IMR-90 (cell line): ENCODE measurements at regions not wholly inside any gene's neighbourhood (a gene's known extent, or its start where the extent isn't known, plus 50 kb on each side); places are given as distances from the start of the nearest gene placed in this dataset.

ENCODE experiments used
- ATAC-seq: fragments of 200-7000 bp; cut with Tn5 transposase; 2 replicates; pipeline ENCODE4 v1.9.1; 2020; ENCODE audit warnings: low read depth, mild to moderate bottlenecking, moderate library complexity
- BruUV-seq: library from RNA; stranded (reverse); fragments of 400-500 nt; replicated peaks from 2 replicates; lab custom pipeline; 2021; lab: Mats Ljungman, UMichigan
- CTCF ChIA-PET: fragments of 300-600 bp; formaldehyde crosslinking; extraction: SDS; loops from one replicate; lab custom pipeline; 2021; ENCODE audit warnings: antibody characterized with exemption; lab: Yijun Ruan, JAX
- POLR2A ChIA-PET: fragments of 300-600 bp; sonication (Branson Sonifier 250); formaldehyde crosslinking; loops from one replicate; lab custom pipeline; 2022; ENCODE audit warnings: antibody characterized with exemption; ENCODE audit not compliant: unreplicated experiment; lab: Charles Lee
- DNase-seq: peaks from one replicate; pipeline ENCODE4 v3.0.0; 2013
- H2AFZ ChIP-seq: replicated peaks from 2 replicates; pipeline ENCODE3; 2013; ENCODE audit warnings: low read length, mild to moderate bottlenecking; ENCODE audit not compliant: poor library complexity
- H2AK5ac ChIP-seq: 2 replicates; pipeline ENCODE4 v1.6.1; 2013; ENCODE audit warnings: low read depth, low read length, inconsistent platforms
- H2AK9ac ChIP-seq: replicated peaks from 2 replicates; pipeline ENCODE3; 2013; ENCODE audit warnings: mild to moderate bottlenecking, low read depth, low read length, moderate library complexity; ENCODE audit not compliant: poor library complexity
- H2BK120ac ChIP-seq: 2 replicates; pipeline ENCODE4 v1.6.1; 2013; ENCODE audit warnings: low read depth, low read length, inconsistent platforms
- H2BK15ac ChIP-seq: 3 replicates; pipeline ENCODE4 v1.6.1; 2013; ENCODE audit warnings: low read depth, low read length, inconsistent platforms
- H2BK20ac ChIP-seq: 2 replicates; pipeline ENCODE4 v1.6.1; 2013; ENCODE audit warnings: low read depth, mild to moderate bottlenecking, inconsistent platforms, low read length, moderate library complexity
- H2BK5ac ChIP-seq: 2 replicates; pipeline ENCODE4 v1.6.1; 2013; ENCODE audit warnings: mild to moderate bottlenecking, low read depth, low read length, inconsistent platforms; ENCODE audit not compliant: poor library complexity, severe bottlenecking
- H3K14ac ChIP-seq: replicated peaks from 2 replicates; pipeline ENCODE4 v1.6.1; 2013; ENCODE audit warnings: low read depth, low read length, inconsistent platforms
- H3K18ac ChIP-seq: 2 replicates; pipeline ENCODE4 v1.6.1; 2013; ENCODE audit warnings: low read depth, low read length, control low read depth
- H3K23ac ChIP-seq: 2 replicates; pipeline ENCODE4 v1.6.1; 2013; ENCODE audit warnings: low read depth, low read length, inconsistent platforms
- H3K27ac ChIP-seq: 2 replicates; pipeline ENCODE4 v1.5.1; 2013; ENCODE audit warnings: mild to moderate bottlenecking, control low read depth, low read length; ENCODE audit not compliant: insufficient read depth
- H3K27me3 ChIP-seq: 2 replicates; pipeline ENCODE4 v1.6.1; 2013; ENCODE audit warnings: low read length; ENCODE audit not compliant: control insufficient read depth, insufficient read depth
- H3K36me3 ChIP-seq: 2 replicates; pipeline ENCODE4 v1.6.1; 2013; ENCODE audit warnings: low read length, mixed read lengths; ENCODE audit not compliant: control insufficient read depth, insufficient read depth
- H3K4ac ChIP-seq: 2 replicates; pipeline ENCODE4 v1.6.1; 2013; ENCODE audit warnings: low read depth, low read length, inconsistent platforms
- H3K4me1 ChIP-seq: 2 replicates; pipeline ENCODE4 v1.6.1; 2013; ENCODE audit warnings: low read length, mixed read lengths; ENCODE audit not compliant: control insufficient read depth, insufficient read depth
- H3K4me2 ChIP-seq: 2 replicates; pipeline ENCODE4 v1.6.1; 2013; ENCODE audit warnings: low read depth, mild to moderate bottlenecking, control low read depth, low read length, moderate library complexity
- H3K4me3 ChIP-seq: 2 replicates; pipeline ENCODE4 v1.5.1; 2013; ENCODE audit warnings: low read depth, mild to moderate bottlenecking, control low read depth, low read length, moderate library complexity; ENCODE audit not compliant: insufficient read depth
- H3K56ac ChIP-seq: 2 replicates; pipeline ENCODE4 v1.6.1; 2013; ENCODE audit warnings: low read length, inconsistent platforms; ENCODE audit not compliant: insufficient read depth; ENCODE audit errors: extremely low read depth
- H3K79me1 ChIP-seq, 2 experiments: 2 replicates each; pipeline ENCODE4 v1.6.1; 2013; ENCODE audit warnings: low read length in 2 of 2, inconsistent platforms in 1 of 2, low read depth in 1 of 2
- H3K9ac ChIP-seq: 2 replicates; pipeline ENCODE4 v1.6.1; 2013; ENCODE audit warnings: low read depth, low read length, control low read depth
- H3K9me1 ChIP-seq: 2 replicates; pipeline ENCODE4 v1.6.1; 2013; ENCODE audit warnings: low read length, inconsistent platforms; ENCODE audit not compliant: insufficient read depth
- H3K9me3 ChIP-seq: 2 replicates; pipeline ENCODE4 v1.6.1; 2013; ENCODE audit warnings: low read length; ENCODE audit not compliant: control insufficient read depth, insufficient read depth
- H4K20me1 ChIP-seq: 2 replicates; pipeline ENCODE4 v1.6.1; 2013; ENCODE audit warnings: low read length, inconsistent platforms; ENCODE audit not compliant: insufficient read depth
- H4K5ac ChIP-seq: 2 replicates; pipeline ENCODE4 v1.6.1; 2013; ENCODE audit warnings: mild to moderate bottlenecking, low read depth, low read length, control low read depth
- H4K8ac ChIP-seq, 2 experiments: 2 replicates each; pipeline ENCODE4 v1.6.1; 2013; ENCODE audit warnings: low read depth in 2 of 2, low read length in 2 of 2, control low read depth in 1 of 2, inconsistent platforms in 1 of 2
- H4K91ac ChIP-seq: 2 replicates; pipeline ENCODE4 v1.6.1; 2013; ENCODE audit warnings: low read depth, low read length, inconsistent platforms; ENCODE audit not compliant: insufficient read depth
- BHLHE40 ChIP-seq: fragments of 150-350 bp; IDR thresholded peaks from 2 replicates; pipeline ENCODE4 v1.6.1; 2016; ENCODE audit warnings: mild to moderate bottlenecking, low read depth, low read length
- CEBPB ChIP-seq: IDR thresholded peaks from 2 replicates; pipeline ENCODE4 v1.6.1; 2012; ENCODE audit warnings: low read depth, low read length, improper control_type of control experiment
- CHD1 ChIP-seq: IDR thresholded peaks from 2 replicates; pipeline ENCODE4 v1.6.1; 2012; ENCODE audit warnings: low read depth, low read length, improper control_type of control experiment
- FOS ChIP-seq: fragments of 150-350 bp; IDR thresholded peaks from 2 replicates; pipeline ENCODE4 v1.6.1; 2016; ENCODE audit warnings: low read depth, low read length
- MAFK ChIP-seq: IDR thresholded peaks from 2 replicates; pipeline ENCODE4 v1.6.1; 2012; ENCODE audit warnings: low read depth, low read length, improper control_type of control experiment
- MAZ ChIP-seq: IDR thresholded peaks from 2 replicates; pipeline ENCODE4 v1.6.1; 2012; ENCODE audit warnings: low read depth, mild to moderate bottlenecking, low read length, improper control_type of control experiment, moderate library complexity, borderline replicate concordance
- MXI1 ChIP-seq: IDR thresholded peaks from 2 replicates; pipeline ENCODE4 v1.6.1; 2012; ENCODE audit warnings: low read depth, mild to moderate bottlenecking, low read length, moderate library complexity, borderline replicate concordance
- NFE2L2 ChIP-seq: fragments of 150-350 bp; IDR thresholded peaks from 2 replicates; pipeline ENCODE4 v1.6.1; 2016; ENCODE audit warnings: low read depth, mild to moderate bottlenecking, low read length
- POLR2A ChIP-seq: IDR thresholded peaks from 2 replicates; pipeline ENCODE4 v1.6.1; 2012; ENCODE audit warnings: mild to moderate bottlenecking, low read depth, low read length
- RAD21 ChIP-seq: IDR thresholded peaks from 2 replicates; pipeline ENCODE4 v1.6.1; 2012; ENCODE audit warnings: low read length, improper control_type of control experiment
- RCOR1 ChIP-seq: IDR thresholded peaks from 2 replicates; pipeline ENCODE4 v1.6.1; 2012; ENCODE audit warnings: mild to moderate bottlenecking, low read length, improper control_type of control experiment; ENCODE audit not compliant: insufficient replicate concordance
- RFX5 ChIP-seq: IDR thresholded peaks from 2 replicates; pipeline ENCODE4 v1.8.0; 2012; ENCODE audit warnings: low read depth, mild to moderate bottlenecking, low read length, moderate library complexity
- SMC3 ChIP-seq: fragments of 150-350 bp; IDR thresholded peaks from 2 replicates; pipeline ENCODE4 v1.6.1; 2016; ENCODE audit warnings: low read depth, mild to moderate bottlenecking, antibody characterized with exemption, low read length, moderate library complexity
- WGBS, 2 experiments: methylation state at CpG; one replicate each; pipeline versions ENCODE4 v1.1.5 to v1.1.7; 2013; ENCODE audit warnings: missing lambda C conversion rate in 2 of 2; ENCODE audit not compliant: insufficient read length in 1 of 2; ENCODE audit errors: extremely low coverage in 2 of 2; 5-methylcytosine and 5-hydroxymethylcytosine counted together
- dilution Hi-C: fragments of 300-500 bp; cut with HindIII; formaldehyde crosslinking; loops from one replicate; pipeline ENCODE4 v1.14.3; 2018; ENCODE audit warnings: low sequenced_read_pairs; ENCODE audit not compliant: unreplicated experiment
- in situ Hi-C: fragments of 300-500 bp; cut with MboI; formaldehyde crosslinking; loops from 3 replicates; pipeline ENCODE4 v1.14.3; 2019; ENCODE audit warnings: low sequenced_read_pairs, inconsistent platforms, mixed read lengths
- intact Hi-C: fragments of 100-400 bp; cut with micrococcal nuclease; formaldehyde crosslinking; loops from 2 replicates; pipeline ENCODE4 v1.10.0; 2022
- TF ChIP-seq, protein P1 (sequence below): fragments of 150-350 bp; IDR thresholded peaks from 2 replicates; pipeline ENCODE4 v1.6.1; 2017; ENCODE audit warnings: mild to moderate bottlenecking, antibody characterized with exemption, low read length, low read depth
- TF ChIP-seq, protein P2 (sequence below): fragments of 150-350 bp; IDR thresholded peaks from 2 replicates; pipeline ENCODE4 v1.6.1; 2016; ENCODE audit warnings: low read depth, mild to moderate bottlenecking, low read length, moderate library complexity, borderline replicate concordance
- TF ChIP-seq, protein P3 (sequence below): conservative IDR thresholded peaks from 2 replicates; pipeline ENCODE4 v1.5.1; 2012; ENCODE audit warnings: mild to moderate bottlenecking, low read depth, low read length, improper control_type of control experiment

DNA sequence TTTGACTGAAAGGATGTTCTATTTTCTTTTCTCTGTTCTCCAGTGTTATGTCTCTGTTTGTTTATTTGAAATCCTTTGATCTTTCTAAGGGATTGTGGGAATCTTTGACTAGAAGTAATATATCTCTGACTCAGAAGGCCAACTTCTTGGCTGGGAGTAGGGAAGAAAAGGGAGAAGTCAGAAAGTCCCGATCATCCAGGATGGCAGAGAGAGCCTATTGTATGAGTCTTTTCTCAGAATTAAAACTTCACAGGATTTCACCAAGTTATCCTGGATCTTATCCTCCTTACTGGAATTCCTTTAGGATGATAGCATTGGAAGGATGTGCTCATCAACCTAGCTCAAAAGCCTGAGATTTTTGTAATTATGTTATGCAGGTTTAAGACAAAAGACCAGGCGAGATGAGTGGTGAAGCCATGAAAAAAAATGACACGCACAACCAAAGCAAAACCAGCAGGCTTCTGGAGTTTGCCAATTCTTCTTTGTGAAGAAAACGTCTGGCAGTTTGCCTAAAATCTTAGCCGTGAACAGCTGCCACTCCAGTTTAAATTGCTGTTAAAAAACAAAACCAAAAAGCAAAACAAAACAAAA, 383.6 kb upstream of the SMIM21 start:
- no peaks in the 10 kb centered on the region for H3K9me1 ChIP-seq
- H3K27ac ChIP-seq = no peak overlapping the region
- H4K5ac ChIP-seq = no peak overlapping the region
- no peaks in the 10 kb centered on the region; the same call in 1 of the 2 replicates for H3K27me3 ChIP-seq
- no peak overlapping the region for H3K18ac ChIP-seq
- no peak overlapping the region for H2BK5ac ChIP-seq
- no TSS peak for BruUV-seq
- no peak overlapping the region for H2AK9ac ChIP-seq
- DNase-seq = no peak
- no peaks in the 10 kb centered on the region for H3K4me1 ChIP-seq
- H3K9me3 ChIP-seq = no peaks in the 10 kb centered on the region
- TF ChIP-seq, protein P1, sequence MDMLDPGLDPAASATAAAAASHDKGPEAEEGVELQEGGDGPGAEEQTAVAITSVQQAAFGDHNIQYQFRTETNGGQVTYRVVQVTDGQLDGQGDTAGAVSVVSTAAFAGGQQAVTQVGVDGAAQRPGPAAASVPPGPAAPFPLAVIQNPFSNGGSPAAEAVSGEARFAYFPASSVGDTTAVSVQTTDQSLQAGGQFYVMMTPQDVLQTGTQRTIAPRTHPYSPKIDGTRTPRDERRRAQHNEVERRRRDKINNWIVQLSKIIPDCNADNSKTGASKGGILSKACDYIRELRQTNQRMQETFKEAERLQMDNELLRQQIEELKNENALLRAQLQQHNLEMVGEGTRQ = no peak
- TF ChIP-seq, protein P2, sequence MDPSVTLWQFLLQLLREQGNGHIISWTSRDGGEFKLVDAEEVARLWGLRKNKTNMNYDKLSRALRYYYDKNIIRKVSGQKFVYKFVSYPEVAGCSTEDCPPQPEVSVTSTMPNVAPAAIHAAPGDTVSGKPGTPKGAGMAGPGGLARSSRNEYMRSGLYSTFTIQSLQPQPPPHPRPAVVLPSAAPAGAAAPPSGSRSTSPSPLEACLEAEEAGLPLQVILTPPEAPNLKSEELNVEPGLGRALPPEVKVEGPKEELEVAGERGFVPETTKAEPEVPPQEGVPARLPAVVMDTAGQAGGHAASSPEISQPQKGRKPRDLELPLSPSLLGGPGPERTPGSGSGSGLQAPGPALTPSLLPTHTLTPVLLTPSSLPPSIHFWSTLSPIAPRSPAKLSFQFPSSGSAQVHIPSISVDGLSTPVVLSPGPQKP = no peak
- TF ChIP-seq POLR2A (no peak), MAFK (no peak), SMC3 (no peak), CEBPB (no peak), RFX5 (no peak), RAD21 (no peak), FOS (no peak), BHLHE40 (no peak), MXI1 (no peak), NFE2L2 (no peak), CHD1 (no peak), RCOR1 (no peak), MAZ (no peak)
- TF ChIP-seq, protein P3, sequence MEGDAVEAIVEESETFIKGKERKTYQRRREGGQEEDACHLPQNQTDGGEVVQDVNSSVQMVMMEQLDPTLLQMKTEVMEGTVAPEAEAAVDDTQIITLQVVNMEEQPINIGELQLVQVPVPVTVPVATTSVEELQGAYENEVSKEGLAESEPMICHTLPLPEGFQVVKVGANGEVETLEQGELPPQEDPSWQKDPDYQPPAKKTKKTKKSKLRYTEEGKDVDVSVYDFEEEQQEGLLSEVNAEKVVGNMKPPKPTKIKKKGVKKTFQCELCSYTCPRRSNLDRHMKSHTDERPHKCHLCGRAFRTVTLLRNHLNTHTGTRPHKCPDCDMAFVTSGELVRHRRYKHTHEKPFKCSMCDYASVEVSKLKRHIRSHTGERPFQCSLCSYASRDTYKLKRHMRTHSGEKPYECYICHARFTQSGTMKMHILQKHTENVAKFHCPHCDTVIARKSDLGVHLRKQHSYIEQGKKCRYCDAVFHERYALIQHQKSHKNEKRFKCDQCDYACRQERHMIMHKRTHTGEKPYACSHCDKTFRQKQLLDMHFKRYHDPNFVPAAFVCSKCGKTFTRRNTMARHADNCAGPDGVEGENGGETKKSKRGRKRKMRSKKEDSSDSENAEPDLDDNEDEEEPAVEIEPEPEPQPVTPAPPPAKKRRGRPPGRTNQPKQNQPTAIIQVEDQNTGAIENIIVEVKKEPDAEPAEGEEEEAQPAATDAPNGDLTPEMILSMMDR = no peak
- no peak overlapping the region for H4K91ac ChIP-seq
- no peak overlapping the region for H3K9ac ChIP-seq
- intact Hi-C loops (no loop called here), dilution Hi-C loops (no loop called here), in situ Hi-C loops (no loop called here)
- no peak overlapping the region for H2BK15ac ChIP-seq
- H2AFZ ChIP-seq = no peak overlapping the region
- no peaks in the 10 kb centered on the region for H3K79me1 ChIP-seq
- H3K4ac ChIP-seq = no peak overlapping the region
- no peak overlapping the region for H3K23ac ChIP-seq
- no peak overlapping the region for H2BK20ac ChIP-seq
- H3K4me3 ChIP-seq = no peak overlapping the region
- no peak for ATAC-seq
- no peak overlapping the region for H3K4me2 ChIP-seq
- ChIA-PET CTCF (no interaction called here), POLR2A (no interaction called here)
- H2BK120ac ChIP-seq = no peak overlapping the region
- no peak overlapping the region for H3K14ac ChIP-seq
- no peak overlapping the region for H3K56ac ChIP-seq
- no peaks in the 10 kb centered on the region for H3K36me3 ChIP-seq
- H4K8ac ChIP-seq = no peak overlapping the region
- H4K20me1 ChIP-seq = no peaks in the 10 kb centered on the region
- no peak overlapping the region for H2AK5ac ChIP-seq
- no CpG with 5 or more reads among the region's 5 CpGs for WGBS, 2 experiments
